ENCODE measurements at regions not wholly inside any gene's neighbourhood (a gene's known extent, or its start where the extent isn't known, plus 50 kb on each side); places are given as distances from the start of the nearest gene placed in this dataset.

DNA sequence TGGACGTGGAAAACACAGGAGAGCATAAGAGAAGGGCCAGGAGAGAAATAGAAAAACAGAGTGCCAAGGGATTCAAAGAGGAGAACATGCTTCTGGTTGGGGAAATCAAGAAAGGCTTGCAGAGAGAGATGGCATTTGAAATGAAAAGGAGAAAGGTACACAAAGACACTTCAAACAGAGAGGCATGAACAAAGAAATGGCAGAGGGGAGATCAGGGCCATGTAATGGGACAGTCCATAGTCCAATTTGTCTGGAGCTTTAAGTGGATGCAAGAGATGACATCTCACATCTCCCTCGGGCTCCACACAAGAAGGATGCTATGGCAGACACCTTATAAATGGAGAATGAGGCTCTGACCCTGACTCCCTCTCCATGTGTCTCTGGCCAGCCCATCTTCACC is 331.1 kb downstream of the MLLT3 start:
- no peak for DNase-seq (ENCODE audit: low spot score)

GRCh38 chr9:20290257-20290656 is 332.0 kb downstream of the MLLT3 start:
- no peak for DNase-seq (ENCODE audit: low spot score)

GRCh38 chr9:20289423-20290010 is 332.8 kb downstream of the MLLT3 start:
- peak; percentile 50 for DNase-seq (ENCODE audit: low spot score)

DNA sequence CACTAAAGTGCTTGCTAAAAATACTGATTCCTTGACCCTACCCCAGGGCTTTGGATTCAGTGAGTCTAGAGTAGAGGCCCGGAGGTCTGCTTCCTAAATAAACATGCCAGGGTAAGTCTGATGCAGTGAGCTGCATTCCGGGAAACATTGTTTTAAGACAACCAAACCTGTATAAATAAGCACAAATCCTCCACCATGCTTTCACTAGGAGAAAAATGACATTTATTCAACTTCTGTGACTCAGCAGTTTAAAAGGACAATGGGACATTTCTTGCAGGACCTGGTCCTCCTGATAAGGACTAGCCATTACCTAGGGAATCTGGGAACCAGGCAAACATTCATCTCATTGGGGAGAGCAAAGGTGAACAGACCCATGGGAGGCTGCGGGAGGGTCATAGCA is 335.3 kb downstream of the MLLT3 start:
- DNase-seq (ENCODE audit: low spot score): no peak

DNA sequence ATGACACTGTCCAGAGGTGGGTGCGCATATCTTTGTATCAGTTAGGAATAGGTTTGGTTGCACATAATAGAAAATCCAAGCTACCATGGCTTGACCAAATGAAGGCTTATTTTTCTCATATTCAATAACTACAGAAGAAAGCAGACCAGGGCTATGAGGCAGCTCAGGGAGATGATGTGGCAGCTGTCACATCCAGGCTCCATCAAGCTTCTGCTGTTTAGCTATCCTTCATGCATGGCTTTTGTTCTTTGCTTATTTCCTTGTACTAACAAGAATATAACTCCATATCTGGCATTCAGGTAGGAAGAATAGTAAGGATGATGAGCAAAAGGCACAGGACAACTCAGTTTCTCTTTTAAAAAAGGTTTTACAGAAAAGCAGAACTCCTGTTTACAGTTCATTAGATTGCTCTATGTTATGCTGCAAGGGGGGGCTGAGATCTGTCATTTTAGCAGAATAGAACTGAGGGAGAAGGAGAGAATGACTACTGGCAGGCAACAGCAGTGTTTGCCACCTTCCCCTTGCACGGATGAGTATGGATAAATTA is 336.1 kb downstream of the MLLT3 start:
- DNase-seq (ENCODE audit: low spot score): no peak

DNA sequence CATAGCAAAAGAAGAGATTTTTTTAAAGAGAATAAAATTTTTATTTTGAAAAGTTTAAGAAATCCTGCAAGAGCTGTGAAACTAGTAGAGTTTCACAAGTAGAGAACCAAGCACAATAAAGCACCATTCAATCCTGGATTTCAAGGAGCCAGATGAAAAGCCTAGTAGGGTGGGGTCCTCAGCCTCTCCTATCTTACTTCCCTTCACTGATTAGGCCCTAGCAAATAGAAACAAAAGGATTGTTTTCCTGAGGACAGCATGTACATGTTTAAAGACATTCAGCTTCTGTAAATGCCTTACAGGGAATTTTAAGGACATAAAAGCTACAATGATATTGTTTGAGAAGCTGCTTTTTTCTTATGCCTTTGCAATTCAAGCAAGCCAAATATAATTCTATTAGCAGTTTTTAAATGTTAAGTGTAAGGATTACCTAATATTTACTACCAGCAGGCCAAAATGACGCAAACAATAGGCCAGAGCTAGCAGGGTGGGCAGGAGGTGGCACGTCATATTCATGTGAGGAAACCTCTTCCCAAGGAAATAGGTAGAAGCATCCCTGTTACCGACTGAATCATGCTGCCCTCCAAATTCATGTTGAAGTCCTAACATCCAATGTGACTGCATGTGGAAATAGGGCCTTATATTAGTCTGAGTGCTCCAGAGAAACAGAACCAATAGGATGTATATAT is 337.6 kb downstream of the MLLT3 start:
- DNase-seq (ENCODE audit: low spot score): no peak

GRCh38 chr9:20280330-20280729 is 342.0 kb downstream of the MLLT3 start:
- no peak for DNase-seq (ENCODE audit: low spot score)

DNA sequence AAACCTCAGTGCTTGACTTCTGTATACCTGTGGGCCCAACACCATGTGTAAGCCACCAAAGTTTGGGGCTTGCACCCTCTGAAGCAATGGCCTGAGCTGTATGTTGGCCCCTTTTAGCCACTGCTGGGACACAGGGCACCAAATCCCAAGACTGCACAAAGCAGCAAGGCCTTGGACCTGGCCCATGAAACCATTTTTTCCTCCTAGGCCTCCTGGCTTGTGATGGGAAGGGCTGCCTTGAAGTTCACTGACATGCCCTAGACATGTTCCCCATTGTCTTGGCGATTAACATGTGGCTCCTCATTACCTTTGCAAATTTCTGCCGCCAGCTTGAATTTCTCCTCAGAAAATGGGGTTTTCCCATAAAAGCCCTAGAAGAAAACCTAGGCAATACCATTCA is 345.5 kb downstream of the MLLT3 start:
- no peak for DNase-seq (ENCODE audit: low spot score)

- DNase-seq (ENCODE audit: low spot score): no peak
Measured at GRCh38 chr9:20271723-20272122, 350.6 kb downstream of the MLLT3 start.

DNA sequence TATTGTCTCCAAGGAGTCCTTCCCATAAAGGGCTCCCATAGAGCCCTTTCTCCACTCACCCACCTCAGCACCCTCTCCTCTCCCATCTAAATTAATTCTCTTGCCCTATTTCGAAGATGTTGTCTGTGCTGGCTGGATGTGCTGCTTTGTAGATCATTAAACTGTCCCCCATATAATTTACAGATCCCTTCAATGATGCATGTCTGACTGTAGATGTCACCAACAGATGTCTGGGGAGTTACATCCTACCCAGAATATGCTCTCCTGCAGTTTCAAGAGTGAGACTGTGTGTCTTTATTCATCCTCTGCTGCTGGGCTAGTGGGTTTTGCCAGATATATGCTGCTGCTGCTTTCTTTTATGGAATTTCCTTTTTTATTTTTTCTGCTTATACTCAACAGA is 351.2 kb downstream of the MLLT3 start:
- DNase-seq (ENCODE audit: low spot score): peak; percentile 13

GRCh38 chr9:20270161-20270560 is 352.1 kb downstream of the MLLT3 start:
- DNase-seq (ENCODE audit: low spot score): no peak

- DNase-seq (ENCODE audit: low spot score): no peak
Measured at GRCh38 chr9:20269620-20270019, 352.7 kb downstream of the MLLT3 start.

- no peak for DNase-seq (ENCODE audit: low spot score)
Measured at GRCh38 chr9:20264896-20265295, 357.4 kb downstream of the MLLT3 start.

GRCh38 chr9:20262611-20263010 is 359.7 kb downstream of the MLLT3 start:
- DNase-seq (ENCODE audit: low spot score): no peak

GRCh38 chr9:20256284-20256948 is 365.9 kb downstream of the MLLT3 start:
- DNase-seq (ENCODE audit: low spot score): peak; percentile 17

- no peak for DNase-seq (ENCODE audit: low spot score)
Measured at GRCh38 chr9:20255052-20255451, 367.2 kb downstream of the MLLT3 start.

- DNase-seq (ENCODE audit: low spot score): peak; percentile 45
Measured at GRCh38 chr9:20253635-20254034, 368.7 kb downstream of the MLLT3 start.

- DNase-seq (ENCODE audit: low spot score): no peak
Measured at GRCh38 chr9:20252778-20253177, 369.5 kb downstream of the MLLT3 start.

DNA sequence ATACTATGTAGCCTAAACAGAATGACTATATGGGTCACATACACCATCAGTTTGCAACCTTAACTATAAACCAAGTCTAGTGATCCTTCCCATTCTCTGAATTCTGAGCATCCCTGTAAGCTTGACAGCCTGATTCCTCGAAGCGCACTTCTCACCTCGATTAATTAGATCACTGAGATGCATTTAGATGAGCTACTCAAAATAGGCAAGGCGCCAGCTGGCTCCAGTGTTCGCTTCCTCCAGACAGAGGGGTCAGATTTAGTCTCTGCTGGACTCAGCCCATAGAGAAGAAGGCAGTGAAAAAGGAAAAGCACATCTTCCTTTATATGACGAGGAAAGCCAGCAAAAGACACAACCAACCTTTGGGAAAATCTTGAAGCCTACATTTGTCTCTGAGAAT is 371.5 kb downstream of the MLLT3 start:
- DNase-seq (ENCODE audit: low spot score): no peak

- DNase-seq (ENCODE audit: low spot score): no peak
Measured at GRCh38 chr9:20244271-20244670, 378.0 kb downstream of the MLLT3 start.

GRCh38 chr9:20243841-20244240 is 378.5 kb downstream of the MLLT3 start:
- DNase-seq (ENCODE audit: low spot score): no peak

- DNase-seq (ENCODE audit: low spot score): no peak
Measured at GRCh38 chr9:20242510-20243189, 379.6 kb downstream of the MLLT3 start.

DNA sequence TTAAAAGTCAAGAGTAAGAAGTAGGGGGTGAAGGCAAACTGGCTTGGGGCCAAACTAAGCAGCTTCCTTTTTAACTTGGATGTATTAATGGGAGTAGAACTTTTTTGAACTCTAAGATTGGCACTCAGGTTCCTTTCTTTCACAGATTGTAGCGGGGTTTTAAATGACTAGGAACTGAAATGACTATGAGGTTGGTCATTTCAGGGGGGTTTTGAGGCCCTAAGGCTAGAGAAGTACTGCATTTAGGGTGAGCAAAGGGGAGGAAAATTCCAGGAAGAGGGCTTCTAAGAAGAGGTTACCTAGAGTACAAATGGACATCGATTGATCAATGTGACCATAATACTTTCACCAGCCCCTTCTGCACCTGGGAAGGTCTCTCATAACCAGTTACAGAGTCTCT is 381.8 kb downstream of the MLLT3 start:
- no peak for DNase-seq (ENCODE audit: low spot score)
